HCT116 (cell line): ENCODE measurements at regions not wholly inside any gene's neighbourhood (a gene's known extent, or its start where the extent isn't known, plus 50 kb on each side); places are given as distances from the start of the nearest gene placed in this dataset.

Experiments
- ATAC-seq: fragments of 200-7000 bp; cut with Tn5 transposase; 2 replicates; pipeline ENCODE4 v1.9.1; 2020; ENCODE audit warnings: mild to moderate bottlenecking, moderate library complexity
- BruUV-seq: library from RNA; stranded (reverse); fragments of 400-500 nt; replicated peaks from 2 replicates; lab custom pipeline; 2021; lab: Mats Ljungman, UMichigan
- CTCF ChIA-PET: fragments of 300-600 bp; sonication (Branson Sonifier 250); formaldehyde crosslinking; loops from one replicate; lab custom pipeline; 2021; ENCODE audit warnings: antibody characterized with exemption; lab: Charles Lee
- POLR2A ChIA-PET: fragments of 300-600, 350-600 bp; sonication (Branson Sonifier 250); formaldehyde crosslinking; loops from one replicate; lab custom pipeline; 2021; ENCODE audit warnings: antibody characterized with exemption; lab: Charles Lee
- RAD21 ChIA-PET, 2 experiments: fragments of 300-600 bp; sonication (Branson Sonifier 250); formaldehyde crosslinking; loops; one replicate each; lab custom pipeline; 2023; ENCODE audit warnings: low total read pairs in 2 of 2; ENCODE audit not compliant: uncharacterized antibody in 2 of 2, unreplicated experiment in 2 of 2, low non-redundant PET in 1 of 2; lab: Charles Lee
- DNase-seq: peaks from one replicate; pipeline ENCODE4 v3.0.0-alpha.2; 2010; ENCODE audit warnings: low read depth, low spot score
- H2AFZ ChIP-seq: fragments of 200-600 bp; shearing (Covaris generic), sonication (generic); 2 replicates; pipeline ENCODE4 v1.6.1; 2017; ENCODE audit warnings: low read depth, mixed run types, mixed read lengths, antibody characterized with exemption, low read length; ENCODE audit not compliant: poor library complexity, severe bottlenecking
- H3K27ac ChIP-seq: 2 replicates; pipeline ENCODE4 v1.5.1; 2012; ENCODE audit warnings: low read depth, low read length
- H3K27me3 ChIP-seq: fragments of 200-600 bp; sonication (generic); 2 replicates; pipeline ENCODE4 v1.6.1; 2016; ENCODE audit warnings: mixed run types, low read length, mixed read lengths; ENCODE audit not compliant: insufficient read depth
- H3K36me3 ChIP-seq, 2 experiments: fragments of 200-500 bp in 1 of 2; fragments of 200-600 bp in 1 of 2; sonication (Bioruptor generic) in 1 of 2; sonication (generic) in 1 of 2; 2 replicates each; pipeline versions ENCODE4 v1.5.1 to v1.6.1; 2014 to 2016; ENCODE audit warnings: low read length in 2 of 2, inconsistent platforms in 1 of 2, mixed read lengths in 1 of 2, mixed run types in 1 of 2; ENCODE audit not compliant: insufficient read depth in 2 of 2, control insufficient read depth in 1 of 2
- H3K4me1 ChIP-seq, 2 experiments: fragments of 200-600 bp in 1 of 2; sonication (generic) in 1 of 2; 2 replicates each; pipeline versions ENCODE4 v1.5.1 to v1.6.1; 2012 to 2017; ENCODE audit warnings: low read length in 2 of 2, inconsistent platforms in 1 of 2, mild to moderate bottlenecking in 1 of 2, mixed read lengths in 1 of 2, mixed run types in 1 of 2, moderate library complexity in 1 of 2; ENCODE audit not compliant: insufficient read depth in 2 of 2, control insufficient read depth in 1 of 2
- H3K4me2 ChIP-seq: fragments of 200-600 bp; sonication (generic); 2 replicates; pipeline ENCODE4 v1.6.1; 2017; ENCODE audit warnings: mixed run types, low read length, mixed read lengths
- H3K4me3 ChIP-seq, 2 experiments: fragments of 200-600 bp in 1 of 2; sonication (generic) in 1 of 2; replicated peaks in 1 of 2; 2 replicates each; pipeline ENCODE4 v1.5.1; 2011 to 2016; ENCODE audit warnings: low read length in 2 of 2, control low read depth in 1 of 2, low read depth in 1 of 2, mild to moderate bottlenecking in 1 of 2, mixed read lengths in 1 of 2, mixed run types in 1 of 2
- H3K79me2 ChIP-seq: fragments of 200-600 bp; sonication (generic); 2 replicates; pipeline ENCODE4 v1.6.1; 2017; ENCODE audit warnings: mild to moderate bottlenecking, mixed run types, low read length, moderate library complexity, mixed read lengths; ENCODE audit not compliant: insufficient read depth
- H3K9ac ChIP-seq: fragments of 200-600 bp; sonication (generic); 2 replicates; pipeline ENCODE4 v1.6.1; 2016; ENCODE audit warnings: low read length, mixed read lengths
- H3K9me2 ChIP-seq: fragments of 200-600 bp; sonication (generic), shearing (Covaris generic); 2 replicates; pipeline ENCODE4 v1.6.1; 2017; ENCODE audit warnings: mixed run types, mild to moderate bottlenecking, moderate library complexity; ENCODE audit not compliant: insufficient read depth
- H3K9me3 ChIP-seq, 2 experiments: fragments of 200-500 bp in 1 of 2; fragments of 200-600 bp in 1 of 2; sonication (Bioruptor generic) in 1 of 2; sonication (generic) in 1 of 2; 2 replicates each; pipeline ENCODE4 v1.6.1; 2014 to 2017; ENCODE audit warnings: low read length in 2 of 2, mixed read lengths in 2 of 2, inconsistent platforms in 1 of 2, low read depth in 1 of 2, mild to moderate bottlenecking in 1 of 2, mixed run types in 1 of 2, moderate library complexity in 1 of 2; ENCODE audit not compliant: control insufficient read depth in 1 of 2, insufficient read depth in 1 of 2
- H4K20me1 ChIP-seq: fragments of 200-600 bp; sonication (generic), shearing (Covaris generic); 2 replicates; pipeline ENCODE4 v1.6.1; 2017; ENCODE audit warnings: mixed run types, mild to moderate bottlenecking, moderate library complexity; ENCODE audit not compliant: insufficient read depth
- ATF3 ChIP-seq: IDR thresholded peaks from 2 replicates; pipeline ENCODE4 v1.6.1; 2012
- CBX3 ChIP-seq: IDR thresholded peaks from 2 replicates; pipeline ENCODE4 v1.6.1; 2012; ENCODE audit warnings: low read depth
- CTCF ChIP-seq, 3 experiments: fragments of 200-600 bp in 1 of 3; sonication (generic) in 1 of 3; IDR thresholded peaks in 2 of 3; conservative IDR thresholded peaks in 1 of 3; 2 replicates each; pipeline ENCODE4 v1.5.1; 2012 to 2017; ENCODE audit warnings: low read depth in 2 of 3, low read length in 2 of 3, antibody characterized with exemption in 1 of 3, borderline replicate concordance in 1 of 3, control low read depth in 1 of 3, mild to moderate bottlenecking in 1 of 3, mixed read lengths in 1 of 3, mixed run types in 1 of 3, moderate library complexity in 1 of 3; ENCODE audit not compliant: insufficient read depth in 1 of 3
- EGR1 ChIP-seq: IDR thresholded peaks from 2 replicates; pipeline ENCODE4 v1.6.1; 2012; ENCODE audit warnings: low read depth
- ELF1 ChIP-seq: IDR thresholded peaks from 2 replicates; pipeline ENCODE4 v1.6.1; 2012; ENCODE audit warnings: low read depth, borderline replicate concordance
- EZH2 ChIP-seq: fragments of 200-600 bp; sonication (generic); IDR thresholded peaks from 2 replicates; pipeline ENCODE4 v1.6.1; 2017; ENCODE audit warnings: antibody characterized with exemption, mixed run types
- EZH2phosphoT487 ChIP-seq: fragments of 200-600 bp; IDR thresholded peaks from 2 replicates; pipeline ENCODE4 v1.6.1; 2018; ENCODE audit warnings: antibody characterized with exemption, borderline replicate concordance
- FOSL1 ChIP-seq: IDR thresholded peaks from 2 replicates; pipeline ENCODE4 v1.6.1; 2012; ENCODE audit warnings: low read depth
- JUND ChIP-seq: IDR thresholded peaks from 2 replicates; pipeline ENCODE4 v1.6.1; 2012
- MAX ChIP-seq: IDR thresholded peaks from 2 replicates; pipeline ENCODE4 v1.6.1; 2012
- POLR2AphosphoS5 ChIP-seq: IDR thresholded peaks from 2 replicates; pipeline ENCODE4 v1.6.1; 2011; ENCODE audit warnings: mild to moderate bottlenecking, low read depth, low read length, moderate library complexity
- RAD21 ChIP-seq: IDR thresholded peaks from 2 replicates; pipeline ENCODE4 v1.6.1; 2012; ENCODE audit warnings: low read depth, mild to moderate bottlenecking
- REST ChIP-seq: IDR thresholded peaks from 2 replicates; pipeline ENCODE4 v1.6.1; 2012; ENCODE audit warnings: low read depth
- SP1 ChIP-seq: IDR thresholded peaks from 2 replicates; pipeline ENCODE4 v1.6.1; 2012; ENCODE audit warnings: low read depth
- SRF ChIP-seq: IDR thresholded peaks from 2 replicates; pipeline ENCODE4 v1.6.1; 2012; ENCODE audit warnings: low read depth
- TCF7L2 ChIP-seq: IDR thresholded peaks from 2 replicates; pipeline ENCODE4 v1.7.0; 2011; ENCODE audit warnings: borderline replicate concordance, inconsistent platforms; ENCODE audit not compliant: insufficient read depth, insufficient read length; ENCODE audit errors: extremely low read depth
- YY1 ChIP-seq: IDR thresholded peaks from 2 replicates; pipeline ENCODE4 v1.6.1; 2011; ENCODE audit warnings: low read length, low read depth, moderate library complexity, mild to moderate bottlenecking; ENCODE audit not compliant: insufficient replicate concordance; ENCODE audit errors: extremely low read depth
- ZBTB33 ChIP-seq: IDR thresholded peaks from 2 replicates; pipeline ENCODE4 v1.6.1; 2011; ENCODE audit warnings: mild to moderate bottlenecking, low read length, moderate library complexity; ENCODE audit not compliant: insufficient replicate concordance; ENCODE audit errors: extremely low read depth
- ZFX ChIP-seq: fragments of 450-650 bp; IDR thresholded peaks from 2 replicates; pipeline ENCODE4 v1.6.1; 2017
- ZNF274 ChIP-seq: fragments of 200-500 bp; sonication (Bioruptor generic); IDR thresholded peaks from 2 replicates; pipeline ENCODE4 v1.6.1; 2014; ENCODE audit warnings: mild to moderate bottlenecking, low read depth, low read length, inconsistent platforms
- intact Hi-C: fragments of 100-400 bp; cut with micrococcal nuclease; formaldehyde crosslinking; loops from 2 replicates; pipeline ENCODE4 v1.10.0; 2022

GRCh38 chr6:92566632-92567031, 852.7 kb downstream of the EPHA7 start:
- ATAC-seq (no peak), DNase-seq (no peak)
- BruUV-seq = no TSS peak
- H3K27me3 ChIP-seq = no peaks in the 10 kb centered on the region
- RAD21 ChIA-PET = no interaction called here
- POLR2A ChIA-PET = no interaction called here
- intact Hi-C loops = no loop called here
- no peaks in the 10 kb centered on the region for H3K79me2 ChIP-seq
- TF ChIP-seq TCF7L2 = no peak
- TF ChIP-seq REST = no peak
- no peak for TF ChIP-seq ZFX
- no peak for TF ChIP-seq CBX3
- TF ChIP-seq RAD21 = no peak
- no peak for TF ChIP-seq SP1
- no peak for TF ChIP-seq YY1
- no peak for TF ChIP-seq ZBTB33
- no peak for TF ChIP-seq SRF
- no peak for TF ChIP-seq ATF3
- TF ChIP-seq EGR1 = no peak
- TF ChIP-seq MAX = no peak
- TF ChIP-seq FOSL1 = no peak
- no peak for TF ChIP-seq POLR2AphosphoS5
- no peak for TF ChIP-seq ZNF274
- no peak for TF ChIP-seq JUND
- no peak for TF ChIP-seq EZH2phosphoT487
- TF ChIP-seq EZH2 = no peak
- TF ChIP-seq CTCF (IDR thresholded peaks at IDR 0.05 in 2 of 3, conservative IDR thresholded peaks at IDR 0.05 in 1 of 3; ENCODE audit: borderline replicate concordance in 1 of 3, insufficient read depth in 1 of 3, low read depth in 2 of 3, low read length in 2 of 3) = no peak
- TF ChIP-seq ELF1 = no peak
- no peaks in the 10 kb centered on the region for H3K36me3 ChIP-seq
- H3K4me2 ChIP-seq = no peak overlapping the region
- H3K4me3 ChIP-seq = no peak overlapping the region
- H3K9ac ChIP-seq = no peak overlapping the region
- H2AFZ ChIP-seq = no peak overlapping the region
- H4K20me1 ChIP-seq = no peaks in the 10 kb centered on the region
- H3K9me3 ChIP-seq = peaks cover 4 to 23% of the 10 kb centered on the region in 2 experiments; a peak in 2 of 4 replicates
- no peak overlapping the region for H3K27ac ChIP-seq
- H3K4me1 ChIP-seq = no peaks in the 10 kb centered on the region
- CTCF ChIA-PET = no interaction called here
- no peaks in the 10 kb centered on the region for H3K9me2 ChIP-seq
